ENCODE measurements at regions not wholly inside any gene's neighbourhood (a gene's known extent, or its start where the extent isn't known, plus 50 kb on each side); places are given as distances from the start of the nearest gene placed in this dataset.

GRCh38 chrX:39677585-39677977, 420.2 kb downstream of the BCOR start:
- TF ChIP-seq POLR2A (IDR thresholded peaks at IDR 0.05) (no peak), POLR2AphosphoS5 (IDR thresholded peaks at IDR 0.05) (no peak), CTCF (IDR thresholded peaks at IDR 0.05 in 8 of 11, conservative IDR thresholded peaks at IDR 0.05 in 3 of 11) (no peak)

All from spleen (tissue), 7 donors.